GM19467 (cell line): ENCODE measurements at regions not wholly inside any gene's neighbourhood (a gene's known extent, or its start where the extent isn't known, plus 50 kb on each side); places are given as distances from the start of the nearest gene placed in this dataset.

Experiments used
- ATAC-seq: cut with Tn5 transposase; IDR thresholded peaks from one replicate; pipeline ENCODE4 v1.9.1; 2021; ENCODE audit warnings: mild to moderate bottlenecking, moderate library complexity; ENCODE audit not compliant: unreplicated experiment

- no peak for ATAC-seq
These were observed 908.5 kb upstream of the CNTNAP5 start for GRCh38 chr2:123116595-123116994.

DNA sequence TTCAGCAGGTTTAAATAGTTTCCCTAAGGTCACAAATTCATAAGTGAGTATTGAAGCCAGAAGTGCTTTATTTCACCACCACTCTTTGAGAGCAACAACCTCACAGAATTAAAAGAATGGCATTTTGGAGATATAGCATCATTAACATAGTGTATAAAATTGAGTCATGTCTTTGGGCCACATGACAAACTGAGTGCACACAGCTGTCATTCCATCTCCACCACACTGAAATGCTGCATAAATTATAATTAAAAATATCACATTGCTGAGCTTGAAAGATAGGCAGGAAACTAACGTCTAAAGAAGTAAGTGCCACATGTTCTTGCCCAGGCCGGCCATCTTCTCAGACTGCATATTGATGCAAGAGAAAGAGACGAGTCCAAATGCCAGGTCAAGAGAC lies 897.9 kb upstream of the CNTNAP5 start:
- no peak for ATAC-seq

- no peak for ATAC-seq
These were observed 896.1 kb upstream of the CNTNAP5 start for GRCh38 chr2:123128951-123129350.

GRCh38 chr2:123136419-123136818 lies 888.7 kb upstream of the CNTNAP5 start:
- no peak for ATAC-seq

GRCh38 chr2:123144082-123144481 lies 881.0 kb upstream of the CNTNAP5 start:
- no peak for ATAC-seq

GRCh38 chr2:123153041-123153440 lies 872.0 kb upstream of the CNTNAP5 start:
- ATAC-seq, result no peak

GRCh38 chr2:123154195-123154594 lies 870.9 kb upstream of the CNTNAP5 start:
- no peak for ATAC-seq

- ATAC-seq, result no peak
These were observed 868.1 kb upstream of the CNTNAP5 start for GRCh38 chr2:123157016-123157415.

GRCh38 chr2:123162400-123163016 lies 862.6 kb upstream of the CNTNAP5 start:
- no peak for ATAC-seq

DNA sequence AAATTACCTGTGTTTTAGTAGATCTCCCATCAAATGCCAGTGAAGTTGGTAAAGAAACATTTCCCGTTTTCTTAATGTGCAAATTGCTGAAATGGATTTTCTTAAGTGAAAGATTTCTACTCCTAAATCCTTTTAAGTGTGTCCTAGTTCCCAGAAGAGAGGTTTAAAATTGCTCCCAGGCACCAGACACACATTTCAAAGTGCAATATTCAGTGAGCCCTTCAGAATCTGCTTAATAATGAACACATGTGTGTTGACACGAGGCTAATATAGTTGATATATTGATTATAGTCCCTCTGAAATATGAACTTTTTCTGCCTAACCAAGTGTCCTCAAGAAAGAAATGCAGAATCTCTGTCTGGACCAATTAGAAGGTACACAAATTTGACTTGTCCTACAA lies 861.7 kb upstream of the CNTNAP5 start:
- no peak for ATAC-seq

DNA sequence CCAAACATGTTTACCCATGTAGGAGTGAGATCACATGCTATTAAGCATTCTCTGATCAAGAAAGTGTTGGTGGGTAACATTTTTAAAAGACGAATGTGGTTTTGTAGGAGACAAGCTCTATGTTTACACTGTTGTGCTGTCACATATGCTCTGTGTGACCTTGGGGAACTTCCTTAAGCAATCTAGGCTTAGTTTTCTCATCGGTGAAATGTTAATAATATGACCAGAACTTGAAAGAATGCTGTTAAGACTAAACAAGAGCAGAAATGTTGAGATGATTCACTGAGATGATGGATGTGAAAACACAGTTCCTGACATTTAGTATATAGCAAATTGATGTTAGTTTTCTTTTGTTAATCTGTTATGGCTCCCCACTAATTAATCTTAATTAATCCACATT lies 860.9 kb upstream of the CNTNAP5 start:
- no peak for ATAC-seq

GRCh38 chr2:123165616-123166015 lies 859.5 kb upstream of the CNTNAP5 start:
- no peak for ATAC-seq

DNA sequence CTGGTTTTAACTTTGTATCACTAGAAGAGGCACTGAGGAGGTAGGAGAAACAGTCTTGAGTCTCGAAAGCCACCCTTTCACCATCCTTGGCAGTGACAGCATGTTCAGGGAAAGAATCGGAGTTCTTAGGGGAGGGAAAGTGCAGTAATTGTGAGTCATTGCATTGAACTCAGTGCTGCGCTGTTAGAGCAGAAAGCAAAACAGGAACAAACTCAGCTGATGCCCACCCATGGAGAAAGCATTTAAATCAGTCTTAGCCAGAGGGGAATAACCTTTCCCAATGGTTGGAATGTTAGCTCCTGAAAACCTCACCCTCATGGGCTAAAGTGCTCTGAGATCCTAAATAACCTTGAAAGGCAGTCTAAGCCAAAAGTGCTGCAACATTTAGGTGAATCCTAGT lies 845.6 kb upstream of the CNTNAP5 start:
- no peak for ATAC-seq

DNA sequence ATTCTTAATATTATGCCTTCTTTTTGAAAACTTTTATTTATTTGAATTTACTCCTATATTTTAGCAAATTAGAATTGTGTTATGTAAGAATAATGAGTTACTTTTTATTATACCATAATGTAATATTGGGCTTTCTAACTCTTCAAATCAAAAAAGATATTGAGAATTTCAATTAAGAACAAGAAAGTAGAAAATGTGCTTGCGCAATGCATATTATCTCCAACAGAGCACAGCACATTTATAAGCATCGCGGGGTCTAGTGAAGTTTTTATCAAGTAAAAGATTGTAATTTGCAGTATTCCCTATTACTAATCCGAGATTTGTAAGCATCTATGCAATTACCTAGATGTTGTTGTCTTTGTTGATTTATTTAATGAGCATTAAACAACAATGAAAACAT lies 829.1 kb upstream of the CNTNAP5 start:
- ATAC-seq, result no peak

- no peak for ATAC-seq
These were observed 825.1 kb upstream of the CNTNAP5 start for GRCh38 chr2:123200035-123200434.

DNA sequence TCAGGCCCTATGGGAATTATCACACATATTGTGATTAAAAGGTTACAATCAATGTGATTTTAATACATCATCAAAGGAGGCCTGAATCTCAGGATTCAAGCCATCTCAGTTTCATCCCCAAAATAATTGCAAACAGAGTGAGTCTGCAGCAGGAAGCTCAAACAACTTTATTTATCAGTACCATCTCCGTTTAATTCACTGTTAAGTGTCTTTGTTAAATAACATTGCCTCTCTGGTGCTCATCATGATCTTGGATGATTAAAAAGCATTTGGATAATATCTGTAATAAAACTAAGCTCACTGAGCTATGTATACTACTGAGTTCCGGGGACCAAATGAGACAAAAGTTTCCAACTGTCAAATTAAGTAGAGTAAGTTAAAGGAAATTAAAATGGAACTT lies 817.8 kb upstream of the CNTNAP5 start:
- ATAC-seq, result no peak

- no peak for ATAC-seq
These were observed 815.9 kb upstream of the CNTNAP5 start for GRCh38 chr2:123209202-123209601.

DNA sequence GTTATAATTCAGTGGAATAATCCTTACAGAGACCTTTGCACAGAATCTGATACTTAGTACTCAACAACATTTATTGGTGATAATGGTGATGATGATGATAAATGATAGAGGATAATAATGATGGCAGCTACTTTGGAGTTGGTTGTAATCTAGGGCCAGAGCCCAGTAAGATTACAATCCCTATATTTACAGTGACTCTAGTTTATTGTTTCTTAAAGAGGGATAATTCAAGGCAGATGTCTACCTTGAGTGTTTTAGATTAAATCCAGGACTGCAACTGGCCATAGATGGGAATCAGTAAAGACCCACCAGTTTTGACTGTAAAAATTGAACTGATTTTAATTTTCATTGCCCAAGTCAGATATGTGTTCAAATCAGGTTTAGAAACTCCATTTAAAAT lies 813.9 kb upstream of the CNTNAP5 start:
- no peak for ATAC-seq

DNA sequence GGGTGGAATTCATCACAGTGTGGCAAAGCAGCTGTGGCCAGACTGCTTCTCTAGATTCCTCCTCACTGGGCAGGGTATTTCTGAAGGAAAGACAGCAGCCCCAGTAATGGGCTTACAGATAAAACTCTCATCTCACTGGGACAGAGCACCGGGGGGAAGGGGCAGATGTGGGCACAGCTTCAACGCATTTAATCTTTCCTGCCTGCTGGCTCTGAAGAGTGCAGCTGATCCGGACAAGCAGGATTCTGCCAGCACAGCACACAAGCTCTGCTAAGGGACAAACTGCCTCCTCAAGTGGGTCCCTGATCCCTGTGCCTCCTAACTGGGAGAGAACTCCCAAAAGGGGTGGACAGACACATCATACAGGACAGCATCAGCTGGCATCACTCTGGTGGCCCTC lies 779.9 kb upstream of the CNTNAP5 start:
- ATAC-seq, result no peak

- ATAC-seq, result no peak
These were observed 766.1 kb upstream of the CNTNAP5 start for GRCh38 chr2:123258877-123259539.

DNA sequence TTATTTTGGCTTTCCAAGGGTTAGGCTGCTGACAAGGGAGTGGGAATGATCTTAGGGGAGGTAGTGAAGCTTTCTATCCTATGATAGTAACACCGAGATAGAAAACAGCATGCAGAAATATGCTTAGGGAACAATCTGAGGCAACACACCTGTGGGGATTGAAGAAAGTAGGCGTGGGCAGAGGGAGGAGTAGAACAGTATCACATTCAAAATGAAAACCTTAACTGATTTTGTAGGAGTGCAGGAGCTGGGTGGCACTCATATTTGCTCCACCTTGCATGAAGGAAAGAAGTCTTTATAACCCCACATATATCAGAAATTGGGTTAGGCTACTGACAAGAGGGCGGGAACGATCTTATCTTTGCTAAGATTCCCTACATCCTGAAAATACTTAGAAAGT lies 762.2 kb upstream of the CNTNAP5 start:
- no peak for ATAC-seq

- no peak for ATAC-seq
These were observed 741.7 kb upstream of the CNTNAP5 start for GRCh38 chr2:123283431-123283830.

DNA sequence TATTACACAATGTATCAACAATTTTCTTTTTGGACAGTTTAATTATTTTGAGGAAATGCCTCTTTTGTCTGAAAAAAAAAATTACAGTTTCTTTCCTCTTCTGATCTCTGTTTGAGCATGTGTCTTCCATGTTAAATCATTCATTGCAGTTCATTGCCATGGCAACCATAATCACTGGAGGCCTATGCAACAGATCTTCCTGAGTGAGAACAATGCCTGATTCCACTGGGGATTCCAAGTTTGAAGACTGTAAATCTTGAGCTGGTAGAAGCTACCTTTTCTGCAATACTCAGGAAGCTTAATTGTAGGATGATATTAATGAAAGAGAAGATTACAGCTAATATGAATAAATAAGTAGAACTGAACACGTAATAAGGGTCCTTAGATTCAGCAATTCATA lies 721.4 kb upstream of the CNTNAP5 start:
- ATAC-seq, result no peak
